ENCODE measurements at regions not wholly inside any gene's neighbourhood (a gene's known extent, or its start where the extent isn't known, plus 50 kb on each side); places are given as distances from the start of the nearest gene placed in this dataset.
"Not testable (repeated sequence)": the region's sequence is repeated elsewhere in the genome, so short reads cannot be mapped to it uniquely, and the experiment has no call there.

DNA sequence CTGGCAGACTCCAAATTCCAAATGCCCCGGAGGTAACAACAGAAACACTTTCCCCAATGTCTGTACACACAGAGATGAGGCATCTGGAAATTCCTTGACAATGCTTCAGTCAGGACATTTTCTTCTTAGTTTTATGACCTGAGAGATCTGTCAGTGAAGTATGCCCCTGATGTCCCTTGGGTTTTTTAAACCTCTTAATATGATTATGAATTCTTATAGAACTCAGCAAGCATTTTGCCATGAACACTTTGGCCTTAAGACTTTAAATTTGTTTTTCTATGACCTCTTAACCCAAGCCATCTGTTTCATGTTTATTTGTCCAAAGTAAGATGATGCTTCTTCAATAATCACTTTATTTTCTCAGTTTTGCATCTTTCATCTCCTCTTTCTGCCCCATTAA, 1206.2 kb downstream of the GATA3 start:
- no peaks in the 10 kb centered on the region for H3K4me1 ChIP-seq (replicated peaks)
- DNase-seq (ENCODE audit: low read depth in 1 of 2, low spot score in 2 of 2), result no peak

DNA sequence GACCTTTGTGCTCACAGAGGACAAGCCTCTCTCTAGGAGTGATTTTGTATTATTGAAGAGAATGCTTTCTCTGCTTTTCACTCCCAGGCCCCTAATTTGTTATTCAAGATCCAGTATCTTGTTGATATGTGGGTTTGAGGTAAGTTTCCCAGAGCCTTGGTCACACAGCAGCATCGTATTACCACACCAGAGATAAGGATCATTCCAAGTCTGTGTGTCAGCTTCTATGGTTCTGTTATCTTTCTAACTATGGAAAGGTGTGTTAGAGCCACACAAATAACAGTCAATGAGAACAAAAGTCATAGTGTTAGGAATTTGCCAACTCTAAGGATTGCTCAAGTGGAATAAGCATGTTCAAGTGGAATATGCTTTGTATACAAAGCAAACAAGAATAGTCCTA, 1208.3 kb downstream of the GATA3 start:
- no peaks in the 10 kb centered on the region for H3K9me3 ChIP-seq (replicated peaks)
- H3K4me3 ChIP-seq, result no peak overlapping the region
- no peak for DNase-seq (ENCODE audit: low read depth in 1 of 2, low spot score in 2 of 2)
- H3K27me3 ChIP-seq (replicated peaks), result no peaks in the 10 kb centered on the region
- H3K36me3 ChIP-seq, result no peaks in the 10 kb centered on the region
- H3K27ac ChIP-seq, result no peak overlapping the region
- no peaks in the 10 kb centered on the region for H3K4me1 ChIP-seq (replicated peaks)

More for the DNA sequence above, 1206.2 kb downstream of the GATA3 start:
- H3K27me3 ChIP-seq (replicated peaks), result no peaks in the 10 kb centered on the region
- H3K27ac ChIP-seq, result no peak overlapping the region
- H3K36me3 ChIP-seq, result no peaks in the 10 kb centered on the region
- no peak overlapping the region for H3K4me3 ChIP-seq
- no peaks in the 10 kb centered on the region for H3K9me3 ChIP-seq (replicated peaks)

DNA sequence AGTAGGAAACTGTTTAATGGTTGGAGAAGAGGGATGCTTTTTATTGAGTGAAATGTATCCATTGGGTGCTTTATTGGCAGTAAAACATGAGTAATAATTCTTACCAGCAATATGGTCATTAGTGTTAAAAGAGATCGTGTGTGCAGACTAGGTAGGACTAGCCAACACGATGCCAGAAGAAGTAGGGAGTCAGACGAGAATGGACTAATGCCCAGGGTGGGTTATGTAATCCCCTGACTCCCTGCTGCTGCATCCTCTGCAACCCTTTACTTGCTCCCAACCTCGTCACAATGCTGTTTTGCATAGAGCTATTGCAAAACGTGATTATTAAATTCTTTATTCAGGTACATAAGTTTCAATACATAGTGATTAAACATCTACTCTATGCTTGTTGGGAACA, 1213.7 kb downstream of the GATA3 start:
- H3K9me3 ChIP-seq (replicated peaks), result no peaks in the 10 kb centered on the region
- no peaks in the 10 kb centered on the region for H3K36me3 ChIP-seq
- no peak for DNase-seq (ENCODE audit: low read depth in 1 of 2, low spot score in 2 of 2)
- no peaks in the 10 kb centered on the region for H3K4me1 ChIP-seq (replicated peaks)
- no peak overlapping the region for H3K27ac ChIP-seq
- H3K4me3 ChIP-seq, result no peak overlapping the region
- H3K27me3 ChIP-seq (replicated peaks), result no peaks in the 10 kb centered on the region; the same call in 1 of the 2 replicates

DNA sequence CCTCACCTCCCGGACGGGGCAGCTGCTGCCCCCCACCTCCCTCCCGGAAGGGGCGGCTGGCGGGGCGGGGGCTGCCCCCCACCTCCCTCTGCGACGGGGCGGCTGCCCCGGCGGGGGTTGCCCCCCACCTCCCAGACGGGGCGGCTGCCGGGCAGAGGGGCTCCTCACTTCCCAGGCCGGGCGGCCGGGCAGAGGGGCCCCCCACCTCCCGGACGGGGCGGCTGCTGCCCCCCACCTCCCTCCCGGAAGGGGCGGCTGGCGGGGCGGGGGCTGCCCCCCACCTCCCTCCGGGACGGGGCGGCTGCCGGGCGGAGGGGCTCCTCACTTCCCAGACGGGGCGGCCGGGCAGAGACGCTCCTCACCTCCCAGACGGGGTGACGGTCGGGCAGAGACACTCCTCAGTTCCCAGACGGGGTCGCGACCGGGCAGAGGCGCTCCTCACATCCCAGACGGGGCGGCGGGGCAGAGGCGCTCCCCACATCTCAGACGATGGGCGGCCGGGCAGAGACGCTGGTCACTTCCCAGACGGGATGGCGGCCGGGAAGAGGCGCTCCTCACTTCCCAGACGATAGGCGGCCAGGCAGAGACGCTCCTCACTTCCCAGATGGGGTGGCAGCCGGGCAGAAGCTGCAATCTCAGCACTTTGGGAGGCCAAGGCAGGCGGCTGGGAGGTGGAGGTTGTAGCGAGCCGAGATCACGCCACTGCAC, 1218.8 kb downstream of the GATA3 start:
- H3K9me3 ChIP-seq (replicated peaks); DNase-seq (ENCODE audit: low read depth in 1 of 2, low spot score in 2 of 2); H3K27ac ChIP-seq; H3K27me3 ChIP-seq (replicated peaks); H3K4me1 ChIP-seq (replicated peaks); H3K4me3 ChIP-seq; H3K36me3 ChIP-seq: not testable (repeated sequence)

DNA sequence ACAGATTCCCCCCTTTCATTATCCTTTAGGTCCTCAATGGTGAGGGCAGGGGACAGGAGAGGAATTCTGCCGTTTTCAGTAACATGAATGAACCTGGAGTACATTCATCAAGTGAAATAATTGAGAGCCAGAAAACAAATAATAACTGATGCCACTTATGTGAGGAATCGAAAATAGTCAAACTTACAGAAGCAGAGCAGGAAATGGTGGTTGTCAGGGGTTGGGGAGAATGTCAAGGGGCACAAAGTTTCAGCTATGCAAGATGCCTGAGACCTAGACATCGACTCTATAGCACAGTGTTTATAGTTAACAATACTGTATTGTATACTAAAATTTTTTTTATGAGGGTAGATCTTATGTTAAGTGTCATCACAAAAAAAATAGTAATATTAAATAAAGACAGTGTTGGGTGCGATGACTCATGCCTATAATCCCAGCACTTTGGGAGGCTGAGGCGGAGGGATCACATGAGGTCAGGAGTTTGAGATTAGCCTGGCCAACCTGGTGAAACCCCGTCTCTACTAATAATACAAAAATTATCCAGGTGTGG, 1219.8 kb downstream of the GATA3 start:
- DNase-seq (ENCODE audit: low read depth in 1 of 2, low spot score in 2 of 2), result no peak
- Histone ChIP-seq H3K27me3 (replicated peaks) (no peaks in the 10 kb centered on the region; the same call in 1 of the 2 replicates), H3K9me3 (replicated peaks) (no peaks in the 10 kb centered on the region), H3K4me3 (no peak overlapping the region), H3K4me1 (replicated peaks) (no peaks in the 10 kb centered on the region), H3K36me3 (no peaks in the 10 kb centered on the region), H3K27ac (no peak overlapping the region)

DNA sequence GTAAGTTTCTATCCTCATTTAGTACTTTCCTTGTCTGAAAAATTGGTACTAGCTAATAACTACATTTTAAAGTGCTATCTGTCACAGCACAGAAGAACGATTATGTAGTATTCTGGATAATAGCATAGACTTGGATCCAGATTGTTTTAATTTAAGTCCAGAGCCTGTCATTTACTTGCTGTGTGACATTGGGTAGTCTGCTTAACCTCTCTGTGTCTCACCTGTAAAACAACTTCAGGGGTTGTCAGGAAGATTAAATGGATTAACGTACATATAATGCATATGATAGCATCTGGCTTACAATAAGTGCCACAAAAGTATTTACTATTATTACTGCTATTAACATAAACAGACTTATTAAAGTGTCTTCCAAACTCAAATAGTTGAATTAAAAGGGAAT, 1221.4 kb downstream of the GATA3 start:
- H3K36me3 ChIP-seq, result no peaks in the 10 kb centered on the region
- H3K27me3 ChIP-seq (replicated peaks), result no peaks in the 10 kb centered on the region
- H3K9me3 ChIP-seq (replicated peaks), result no peaks in the 10 kb centered on the region
- no peaks in the 10 kb centered on the region for H3K4me1 ChIP-seq (replicated peaks)
- DNase-seq (ENCODE audit: low read depth in 1 of 2, low spot score in 2 of 2), result no peak
- H3K4me3 ChIP-seq, result no peak overlapping the region
- H3K27ac ChIP-seq, result no peak overlapping the region

DNA sequence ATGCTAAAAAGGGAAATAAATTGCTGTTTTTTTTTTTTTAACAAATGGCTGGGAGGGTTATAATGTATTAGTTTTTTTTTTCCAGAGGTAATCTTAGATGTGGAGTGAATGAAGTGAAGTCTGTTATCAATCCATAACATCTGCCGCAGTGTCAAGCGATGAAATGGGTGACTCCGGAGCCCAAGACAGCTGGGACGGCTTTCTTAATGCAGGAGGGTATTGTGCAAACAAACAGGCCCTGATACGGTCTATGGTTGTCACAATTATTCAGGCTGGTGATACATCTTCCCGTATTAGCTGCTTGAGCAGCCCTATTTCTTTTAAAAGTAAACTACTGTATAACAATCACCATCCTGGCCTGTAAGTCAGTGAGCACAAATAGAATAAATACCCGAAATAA, 1231.2 kb downstream of the GATA3 start:
- no peaks in the 10 kb centered on the region for H3K4me1 ChIP-seq (replicated peaks)
- no peak overlapping the region for H3K27ac ChIP-seq
- no peak overlapping the region for H3K4me3 ChIP-seq
- no peak for DNase-seq (ENCODE audit: low read depth in 1 of 2, low spot score in 2 of 2)
- no peaks in the 10 kb centered on the region for H3K36me3 ChIP-seq
- H3K9me3 ChIP-seq (replicated peaks), result no peaks in the 10 kb centered on the region
- H3K27me3 ChIP-seq (replicated peaks), result peaks cover 3% of the 10 kb centered on the region; the same call in 1 of the 2 replicates

DNA sequence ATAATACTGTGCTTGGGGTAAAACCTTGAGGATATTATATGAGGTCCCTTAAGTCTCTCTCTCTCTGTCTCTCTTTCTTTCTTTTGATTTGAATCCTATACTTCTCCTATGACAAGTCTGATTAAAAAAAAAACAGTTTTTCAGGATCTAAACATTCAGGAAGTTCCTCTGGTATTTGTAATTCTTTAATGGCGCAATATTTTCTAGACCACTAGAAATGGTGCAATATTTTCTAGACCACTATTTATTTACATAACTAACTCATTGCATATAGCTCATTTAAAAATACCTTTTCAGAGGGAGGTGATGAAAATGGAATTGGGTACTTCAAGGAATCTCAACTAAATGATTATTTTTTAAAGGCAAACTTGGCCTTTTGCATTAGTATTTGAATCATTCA, 1235.3 kb downstream of the GATA3 start:
- H3K4me3 ChIP-seq, result no peak overlapping the region
- DNase-seq (ENCODE audit: low read depth in 1 of 2, low spot score in 2 of 2), result no peak

DNA sequence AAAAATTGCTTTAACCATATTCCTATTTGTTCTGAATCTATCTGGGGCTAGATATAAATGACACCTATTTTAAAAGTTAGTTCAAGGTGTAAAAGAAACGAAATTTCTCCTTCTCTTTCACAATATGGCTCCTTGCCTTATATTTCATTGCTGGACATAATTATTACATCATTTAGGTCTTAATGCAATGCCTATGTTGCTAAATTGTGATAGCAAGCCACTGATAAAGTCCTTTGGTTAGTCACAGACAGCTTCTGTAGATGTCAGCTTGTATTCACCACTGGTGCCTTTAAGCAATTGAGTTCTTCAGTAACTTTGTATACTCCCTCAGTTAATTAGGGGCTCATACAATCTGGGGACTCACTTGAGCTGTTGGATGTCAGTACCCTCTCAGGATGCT, 1236.6 kb downstream of the GATA3 start:
- Histone ChIP-seq H3K27me3 (replicated peaks) (peaks cover 3% of the 10 kb centered on the region; the same call in 1 of the 2 replicates), H3K36me3 (no peaks in the 10 kb centered on the region), H3K4me3 (no peak overlapping the region), H3K9me3 (replicated peaks) (no peaks in the 10 kb centered on the region), H3K4me1 (replicated peaks) (no peaks in the 10 kb centered on the region), H3K27ac (no peak overlapping the region)
- no peak for DNase-seq (ENCODE audit: low read depth in 1 of 2, low spot score in 2 of 2)

More for the DNA sequence above, 1235.3 kb downstream of the GATA3 start:
- H3K36me3 ChIP-seq, result no peaks in the 10 kb centered on the region
- H3K27me3 ChIP-seq (replicated peaks), result peaks cover 3% of the 10 kb centered on the region; the same call in 1 of the 2 replicates
- no peak overlapping the region for H3K27ac ChIP-seq
- H3K9me3 ChIP-seq (replicated peaks), result no peaks in the 10 kb centered on the region
- no peaks in the 10 kb centered on the region for H3K4me1 ChIP-seq (replicated peaks)

DNA sequence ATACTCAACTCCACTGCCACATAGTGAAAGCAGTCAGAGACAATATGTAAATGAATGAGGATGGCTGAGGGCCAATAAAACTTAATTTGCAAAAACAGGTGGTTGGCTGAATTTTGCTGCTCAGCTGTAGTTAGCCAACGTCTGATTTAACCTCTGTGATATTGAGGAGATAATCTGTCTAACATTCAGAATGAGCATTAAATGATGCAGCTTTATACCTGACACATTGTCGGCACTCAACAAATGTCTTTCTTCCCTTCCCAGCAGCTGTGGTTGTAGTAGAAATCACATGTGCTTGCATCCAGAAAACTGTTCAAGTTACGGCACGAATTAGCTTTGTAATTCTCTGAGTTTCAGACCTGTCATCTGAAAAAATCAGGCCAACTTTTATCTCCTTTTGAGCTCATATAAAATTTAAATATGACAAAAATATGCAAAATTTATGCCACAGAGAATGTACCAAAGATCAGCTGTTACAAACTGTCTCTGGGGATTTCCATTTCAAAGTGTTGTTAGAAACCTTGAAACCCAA, 1239.7 kb downstream of the GATA3 start:
- no peaks in the 10 kb centered on the region for H3K36me3 ChIP-seq
- peaks cover 3% of the 10 kb centered on the region; the same call in 1 of the 2 replicates for H3K27me3 ChIP-seq (replicated peaks)
- no peaks in the 10 kb centered on the region for H3K4me1 ChIP-seq (replicated peaks)
- DNase-seq (ENCODE audit: low read depth in 1 of 2, low spot score in 2 of 2), result no peak
- H3K9me3 ChIP-seq (replicated peaks), result no peaks in the 10 kb centered on the region
- H3K27ac ChIP-seq, result no peak overlapping the region
- no peak overlapping the region for H3K4me3 ChIP-seq

DNA sequence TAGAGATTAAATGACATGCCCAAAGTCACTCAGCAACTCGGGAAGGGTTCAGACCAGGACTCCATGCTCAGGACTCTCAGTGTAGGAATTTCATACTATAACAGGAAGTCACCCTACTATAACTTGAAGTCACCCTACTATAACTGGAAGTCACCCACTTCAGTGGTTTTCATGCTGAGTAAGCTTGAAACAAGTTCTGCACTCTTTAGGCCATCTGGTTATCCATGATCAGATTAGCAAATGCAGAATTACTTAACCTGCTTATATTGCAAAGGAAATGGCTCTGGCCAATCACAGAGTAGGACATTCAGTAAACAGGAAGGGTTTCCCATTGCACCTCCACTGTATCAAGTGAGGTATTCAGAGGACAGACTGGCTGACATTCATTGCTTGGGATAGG, 1240.4 kb downstream of the GATA3 start:
- no peak for DNase-seq (ENCODE audit: low read depth in 1 of 2, low spot score in 2 of 2)
- no peaks in the 10 kb centered on the region for H3K9me3 ChIP-seq (replicated peaks)
- H3K27ac ChIP-seq, result no peak overlapping the region
- H3K4me3 ChIP-seq, result no peak overlapping the region
- no peaks in the 10 kb centered on the region for H3K36me3 ChIP-seq
- H3K4me1 ChIP-seq (replicated peaks), result no peaks in the 10 kb centered on the region
- H3K27me3 ChIP-seq (replicated peaks), result peaks cover 3% of the 10 kb centered on the region; the same call in 1 of the 2 replicates

DNA sequence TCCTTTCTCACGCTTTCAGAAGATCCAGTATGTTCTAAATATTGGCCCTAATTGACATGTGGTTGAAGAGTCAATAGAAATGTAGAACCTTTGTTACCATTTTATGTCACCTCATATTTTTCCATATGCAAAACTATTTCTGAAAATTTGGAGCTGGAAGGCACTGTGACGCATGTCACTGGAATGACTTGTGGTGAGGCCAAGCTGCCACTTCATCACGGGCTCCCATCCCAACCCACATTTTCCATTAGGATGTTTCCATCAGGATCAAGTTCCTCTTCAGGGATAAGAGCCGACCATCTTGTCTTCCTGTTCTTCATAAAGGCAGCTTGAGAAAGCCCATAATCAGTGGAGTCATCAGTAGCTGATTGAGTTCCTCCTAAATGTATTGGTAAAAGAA, 1241.7 kb downstream of the GATA3 start:
- no peak for DNase-seq (ENCODE audit: low read depth in 1 of 2, low spot score in 2 of 2)
- no peaks in the 10 kb centered on the region for H3K36me3 ChIP-seq
- no peaks in the 10 kb centered on the region for H3K9me3 ChIP-seq (replicated peaks)
- no peak overlapping the region for H3K4me3 ChIP-seq
- H3K27me3 ChIP-seq (replicated peaks), result peaks cover 3% of the 10 kb centered on the region; the same call in 1 of the 2 replicates
- no peaks in the 10 kb centered on the region for H3K4me1 ChIP-seq (replicated peaks)
- no peak overlapping the region for H3K27ac ChIP-seq

DNA sequence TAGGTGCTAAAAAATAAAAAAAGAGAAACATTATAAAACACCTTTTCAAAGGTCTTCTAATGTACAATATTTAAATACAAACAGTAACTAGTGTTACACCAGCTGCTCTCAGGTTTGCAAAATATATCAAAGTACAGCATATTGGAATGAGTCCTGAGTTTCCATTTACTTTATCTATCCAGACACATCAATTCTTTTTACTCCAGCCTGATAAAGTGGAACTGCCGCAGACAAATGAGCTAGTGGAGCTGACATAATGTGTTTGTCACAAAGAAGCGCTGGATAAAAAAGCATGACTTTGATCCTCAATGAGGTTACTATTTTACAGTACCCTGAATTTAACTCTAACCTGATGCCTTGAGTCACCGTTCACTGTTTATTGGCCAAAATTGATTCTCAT, 1243.1 kb downstream of the GATA3 start:
- H3K9me3 ChIP-seq (replicated peaks), result no peaks in the 10 kb centered on the region
- no peak overlapping the region for H3K4me3 ChIP-seq
- no peak for DNase-seq (ENCODE audit: low read depth in 1 of 2, low spot score in 2 of 2)
- no peak overlapping the region for H3K27ac ChIP-seq
- peaks cover 3% of the 10 kb centered on the region; the same call in 1 of the 2 replicates for H3K27me3 ChIP-seq (replicated peaks)
- no peaks in the 10 kb centered on the region for H3K4me1 ChIP-seq (replicated peaks)
- H3K36me3 ChIP-seq, result no peaks in the 10 kb centered on the region

DNA sequence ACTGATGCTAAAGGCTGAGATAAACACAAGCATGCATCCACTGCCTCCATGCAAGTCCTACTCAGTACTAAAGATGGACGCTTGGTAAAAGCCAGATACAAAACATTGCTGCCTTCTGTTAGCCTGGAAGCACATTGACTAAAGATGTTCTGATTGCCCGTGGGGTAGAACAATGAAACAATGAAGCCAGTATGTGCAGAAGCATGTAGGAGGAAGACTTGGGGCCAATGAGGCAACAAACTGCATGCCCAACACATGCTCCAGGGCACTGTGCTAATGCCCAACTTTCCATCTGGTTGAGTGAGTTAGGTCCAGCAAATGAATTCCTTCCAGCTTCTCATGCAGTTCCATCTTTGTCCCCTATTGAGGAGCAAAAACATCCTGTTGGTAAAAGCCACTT, 1245.5 kb downstream of the GATA3 start:
- H3K27me3 ChIP-seq (replicated peaks), result peaks cover 3% of the 10 kb centered on the region; the same call in 1 of the 2 replicates
- DNase-seq (ENCODE audit: low read depth in 1 of 2, low spot score in 2 of 2), result no peak
- no peak overlapping the region for H3K4me3 ChIP-seq
- H3K27ac ChIP-seq, result no peak overlapping the region
- no peaks in the 10 kb centered on the region for H3K9me3 ChIP-seq (replicated peaks)
- H3K36me3 ChIP-seq, result no peaks in the 10 kb centered on the region
- no peaks in the 10 kb centered on the region for H3K4me1 ChIP-seq (replicated peaks)
